GM18505 (cell line): ENCODE measurements at regions not wholly inside any gene's neighbourhood (a gene's known extent, or its start where the extent isn't known, plus 50 kb on each side); places are given as distances from the start of the nearest gene placed in this dataset.
"Not testable (repeated sequence)": the region's sequence is repeated elsewhere in the genome, so short reads cannot be mapped to it uniquely, and the experiment has no call there.

ENCODE experiments used
- ATAC-seq: cut with Tn5 transposase; IDR thresholded peaks from one replicate; pipeline ENCODE4 v1.9.1; 2021; ENCODE audit not compliant: unreplicated experiment
- POLR2A ChIP-seq: IDR thresholded peaks from 4 replicates; pipeline ENCODE4 v1.6.1; 2011; ENCODE audit warnings: borderline replicate concordance; ENCODE audit not compliant: insufficient read depth, insufficient read length; ENCODE audit errors: extremely low read depth

- ATAC-seq: no peak
- TF ChIP-seq POLR2A: no peak
Measured at GRCh38 chr4:32858971-32859370, 2138.8 kb downstream of the PCDH7 start.

GRCh38 chr4:32864713-32865351 is 2144.7 kb downstream of the PCDH7 start:
- ATAC-seq: no peak
- TF ChIP-seq POLR2A: no peak

- ATAC-seq: no peak
- TF ChIP-seq POLR2A: no peak
Measured at GRCh38 chr4:32876546-32876945, 2156.4 kb downstream of the PCDH7 start.

GRCh38 chr4:32879913-32880312 is 2159.7 kb downstream of the PCDH7 start:
- TF ChIP-seq POLR2A: no peak
- no peak for ATAC-seq

GRCh38 chr4:32884198-32884597 is 2164.0 kb downstream of the PCDH7 start:
- TF ChIP-seq POLR2A: no peak

GRCh38 chr4:32890398-32890797 is 2170.2 kb downstream of the PCDH7 start:
- ATAC-seq: no peak
- TF ChIP-seq POLR2A: no peak

More at GRCh38 chr4:32884198-32884597, 2164.0 kb downstream of the PCDH7 start:
- no peak for ATAC-seq

GRCh38 chr4:32909053-32909452 is 2188.9 kb downstream of the PCDH7 start:
- TF ChIP-seq POLR2A: no peak

GRCh38 chr4:32909736-32910135 is 2189.6 kb downstream of the PCDH7 start:
- no peak for ATAC-seq
- no peak for TF ChIP-seq POLR2A

More at GRCh38 chr4:32909053-32909452, 2188.9 kb downstream of the PCDH7 start:
- no peak for ATAC-seq

GRCh38 chr4:32917586-32917985 is 2197.4 kb downstream of the PCDH7 start:
- ATAC-seq: no peak
- no peak for TF ChIP-seq POLR2A

- no peak for TF ChIP-seq POLR2A
- no peak for ATAC-seq
Measured at GRCh38 chr4:32929796-32930699, 2209.9 kb downstream of the PCDH7 start.

- TF ChIP-seq POLR2A: no peak
- ATAC-seq: no peak
Measured at GRCh38 chr4:32930700-32931099, 2210.5 kb downstream of the PCDH7 start.

- no peak for ATAC-seq
- TF ChIP-seq POLR2A: no peak
Measured at GRCh38 chr4:32931475-32931874, 2211.3 kb downstream of the PCDH7 start.

- no peak for TF ChIP-seq POLR2A
- ATAC-seq: no peak
Measured at GRCh38 chr4:32932156-32932555, 2212.0 kb downstream of the PCDH7 start.

GRCh38 chr4:32939222-32939621 is 2219.1 kb downstream of the PCDH7 start:
- ATAC-seq: not testable (repeated sequence)

- ATAC-seq: no peak
- no peak for TF ChIP-seq POLR2A
Measured at GRCh38 chr4:32950866-32951265, 2230.7 kb downstream of the PCDH7 start.

- ATAC-seq: no peak
Measured at GRCh38 chr4:32958586-32958985, 2238.4 kb downstream of the PCDH7 start.

More at GRCh38 chr4:32958586-32958985, 2238.4 kb downstream of the PCDH7 start:
- no peak for TF ChIP-seq POLR2A
